ENCODE measurements at regions not wholly inside any gene's neighbourhood (a gene's known extent, or its start where the extent isn't known, plus 50 kb on each side); places are given as distances from the start of the nearest gene placed in this dataset.

- no peak overlapping the region for H3K4me3 Mint-ChIP-seq
- no peak for TF ChIP-seq CTCF (IDR thresholded peaks at IDR 0.05; ENCODE audit: unreplicated experiment in 3 of 3)
- H3K27ac Mint-ChIP-seq: no peak overlapping the region
- no peaks in the 10 kb centered on the region for H3K27me3 Mint-ChIP-seq (ENCODE audit: low read depth)
- H3K36me3 Mint-ChIP-seq (ENCODE audit: low read depth): no peaks in the 10 kb centered on the region
- H3K9me3 Mint-ChIP-seq: no peaks in the 10 kb centered on the region
- no peaks in the 10 kb centered on the region for H3K4me1 Mint-ChIP-seq
Observed at GRCh38 chr4:10260777-10261176, 144.2 kb upstream of the WDR1 start.

DNA sequence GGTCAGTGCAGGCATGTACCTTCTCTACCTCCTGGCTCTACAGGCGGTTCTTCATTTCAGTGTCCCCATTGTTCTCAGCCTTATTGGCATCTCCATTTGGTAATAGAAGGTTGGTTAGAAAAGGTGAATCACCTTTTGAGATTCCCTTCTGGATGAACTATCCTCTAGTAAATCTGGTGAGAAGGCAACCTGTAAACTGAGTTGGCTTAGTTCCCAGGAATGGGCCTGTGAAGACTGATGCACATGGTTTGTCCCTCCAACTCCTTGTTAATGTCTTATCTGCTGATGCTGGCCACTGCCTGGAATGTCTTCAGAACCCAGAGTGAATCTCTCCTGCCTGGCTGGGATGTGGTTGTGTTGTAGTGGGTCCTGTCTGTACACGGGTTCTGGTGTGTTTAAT is 143.4 kb upstream of the WDR1 start:
- no peaks in the 10 kb centered on the region for H3K27me3 Mint-ChIP-seq (ENCODE audit: low read depth)
- no peaks in the 10 kb centered on the region for H3K9me3 Mint-ChIP-seq
- no peak overlapping the region for H3K4me3 Mint-ChIP-seq
- TF ChIP-seq CTCF (IDR thresholded peaks at IDR 0.05; ENCODE audit: unreplicated experiment in 3 of 3): no peak
- H3K4me1 Mint-ChIP-seq: no peaks in the 10 kb centered on the region
- H3K27ac Mint-ChIP-seq: no peak overlapping the region
- no peaks in the 10 kb centered on the region for H3K36me3 Mint-ChIP-seq (ENCODE audit: low read depth)

- peaks cover 15% of the 10 kb centered on the region for H3K27me3 Mint-ChIP-seq (ENCODE audit: low read depth)
- H3K9me3 Mint-ChIP-seq: no peaks in the 10 kb centered on the region
- H3K4me3 Mint-ChIP-seq: no peak overlapping the region
- no peaks in the 10 kb centered on the region for H3K36me3 Mint-ChIP-seq (ENCODE audit: low read depth)
- H3K27ac Mint-ChIP-seq: no peak overlapping the region
- TF ChIP-seq CTCF (IDR thresholded peaks at IDR 0.05; ENCODE audit: unreplicated experiment in 3 of 3): no peak
- H3K4me1 Mint-ChIP-seq: no peaks in the 10 kb centered on the region
Observed at GRCh38 chr4:10256203-10256602, 139.6 kb upstream of the WDR1 start.

- Mint-ChIP-seq H3K27me3 (ENCODE audit: low read depth) (peaks cover 22% of the 10 kb centered on the region), H3K4me3 (no peak overlapping the region), H3K9me3 (no peaks in the 10 kb centered on the region), H3K36me3 (ENCODE audit: low read depth) (no peaks in the 10 kb centered on the region), H3K27ac (no peak overlapping the region), H3K4me1 (no peaks in the 10 kb centered on the region)
- no peak for TF ChIP-seq CTCF (IDR thresholded peaks at IDR 0.05; ENCODE audit: unreplicated experiment in 3 of 3)
Observed at GRCh38 chr4:10253765-10254164, 137.2 kb upstream of the WDR1 start.

- H3K27ac Mint-ChIP-seq: no peak overlapping the region
- H3K9me3 Mint-ChIP-seq: no peaks in the 10 kb centered on the region
- no peak overlapping the region for H3K4me3 Mint-ChIP-seq
- no peaks in the 10 kb centered on the region for H3K36me3 Mint-ChIP-seq (ENCODE audit: low read depth)
- H3K4me1 Mint-ChIP-seq: peaks cover 15% of the 10 kb centered on the region
- H3K27me3 Mint-ChIP-seq (ENCODE audit: low read depth): peaks cover 15% of the 10 kb centered on the region
- no peak for TF ChIP-seq CTCF (IDR thresholded peaks at IDR 0.05; ENCODE audit: unreplicated experiment in 3 of 3)
Observed at GRCh38 chr4:10245751-10246150, 129.2 kb upstream of the WDR1 start.

- peaks cover 34% of the 10 kb centered on the region for H3K4me1 Mint-ChIP-seq
- no peak for TF ChIP-seq CTCF (IDR thresholded peaks at IDR 0.05; ENCODE audit: unreplicated experiment in 3 of 3)
- no peak overlapping the region for H3K27ac Mint-ChIP-seq
- no peak overlapping the region for H3K4me3 Mint-ChIP-seq
- H3K9me3 Mint-ChIP-seq: no peaks in the 10 kb centered on the region
- peaks cover 13% of the 10 kb centered on the region for H3K27me3 Mint-ChIP-seq (ENCODE audit: low read depth)
- H3K36me3 Mint-ChIP-seq (ENCODE audit: low read depth): no peaks in the 10 kb centered on the region
Observed at GRCh38 chr4:10243856-10244255, 127.3 kb upstream of the WDR1 start.
